T-cell (primary cell): ENCODE measurements at regions not wholly inside any gene's neighbourhood (a gene's known extent, or its start where the extent isn't known, plus 50 kb on each side); places are given as distances from the start of the nearest gene placed in this dataset.

Experiments used
- ATAC-seq, 4 experiments: fragments of 200-7000 bp in 3 of 4; fragments of 150-1000 bp in 1 of 4; cut with Tn5 transposase; replicated peaks in 1 of 4; 1 replicate in 3 of 4; 2 replicates in 1 of 4; pipeline ENCODE4 v1.10.0; 2021; ENCODE audit warnings: moderate library complexity in 3 of 4, mild to moderate bottlenecking in 2 of 4, moderate number of reproducible peaks in 1 of 4
- CTCF ChIA-PET, 2 donors: fragments of 300-600 bp; sonication (Branson Sonifier 250); formaldehyde crosslinking; loops; one replicate each; lab custom pipeline; 2022; ENCODE audit warnings: antibody characterized with exemption in 2 of 2; lab: Charles Lee
- POLR2A ChIA-PET, 2 donors: fragments of 300-600 bp; sonication (Branson Sonifier 250); formaldehyde crosslinking; loops; one replicate each; lab custom pipeline; 2022; ENCODE audit warnings: antibody characterized with exemption in 2 of 2; lab: Charles Lee
- DNase-seq, 35 experiments: peaks; one replicate each; pipeline versions ENCODE4 v3.0.0 to v3.0.0-alpha.2; 2013 to 2023
- H3K27ac ChIP-seq: one replicate; pipeline ENCODE4 v1.5.1; 2013; ENCODE audit warnings: low read length
- H3K27me3 ChIP-seq, 2 experiments: replicated peaks in 1 of 2; 1 replicate in 1 of 2; 2 replicates in 1 of 2; pipeline versions ENCODE4 v1.6.1 to v1.7.0; 2013; ENCODE audit warnings: low read length in 1 of 2, mixed read lengths in 1 of 2; ENCODE audit not compliant: control insufficient read depth in 2 of 2, insufficient read depth in 2 of 2; ENCODE audit errors: extremely low read depth in 1 of 2
- H3K36me3 ChIP-seq, 2 donors: 1 replicate in 1 of 2; 2 replicates in 1 of 2; pipeline versions ENCODE4 v1.6.1 to v1.7.0; 2013; ENCODE audit warnings: low read length in 1 of 2; ENCODE audit not compliant: control insufficient read depth in 2 of 2, insufficient read depth in 1 of 2; ENCODE audit errors: extremely low read depth in 1 of 2
- H3K4me1 ChIP-seq, 2 experiments: 1 replicate in 1 of 2; 2 replicates in 1 of 2; pipeline versions ENCODE4 v1.6.1 to v1.7.0; 2013; ENCODE audit warnings: low read length in 2 of 2, mixed read lengths in 1 of 2; ENCODE audit not compliant: insufficient read depth in 2 of 2, control insufficient read depth in 1 of 2; ENCODE audit errors: extremely low read depth in 1 of 2
- H3K4me3 ChIP-seq, 2 donors: 1 replicate in 1 of 2; 2 replicates in 1 of 2; pipeline versions ENCODE4 v1.5.1 to v1.7.0; 2013; ENCODE audit warnings: mild to moderate bottlenecking in 2 of 2, low read length in 1 of 2, moderate library complexity in 1 of 2; ENCODE audit not compliant: control insufficient read depth in 1 of 2; ENCODE audit errors: extremely low read depth in 1 of 2
- H3K9me3 ChIP-seq: 2 replicates; pipeline ENCODE4 v1.7.0; 2013
- H3K27ac Mint-ChIP-seq, 2 donors: one replicate each; pipeline ENCODE4 v1.8.0; 2020 to 2021; ENCODE audit warnings: mild to moderate bottlenecking in 2 of 2, mixed read lengths in 2 of 2
- H3K27me3 Mint-ChIP-seq, 2 donors: one replicate each; pipeline ENCODE4 v1.8.0; 2021 to 2022; ENCODE audit warnings: mixed read lengths in 2 of 2
- H3K36me3 Mint-ChIP-seq: one replicate; pipeline ENCODE4 v1.8.0; 2021; ENCODE audit warnings: mixed read lengths
- H3K4me1 Mint-ChIP-seq, 3 donors: one replicate each; pipeline ENCODE4 v1.8.0; 2020 to 2022; ENCODE audit warnings: mixed read lengths in 3 of 3, mild to moderate bottlenecking in 1 of 3
- H3K4me3 Mint-ChIP-seq, 3 donors: one replicate each; pipeline ENCODE4 v1.8.0; 2020 to 2022; ENCODE audit warnings: mild to moderate bottlenecking in 3 of 3, mixed read lengths in 3 of 3, moderate library complexity in 3 of 3
- H3K9me3 Mint-ChIP-seq, 3 donors: one replicate each; pipeline ENCODE4 v1.8.0; 2020 to 2022; ENCODE audit warnings: mixed read lengths in 3 of 3
- WGBS: methylation state at CpG from one replicate; pipeline ENCODE4 v1.1.5; 2013; ENCODE audit warnings: missing lambda C conversion rate; ENCODE audit not compliant: insufficient coverage; 5-methylcytosine and 5-hydroxymethylcytosine counted together

DNA sequence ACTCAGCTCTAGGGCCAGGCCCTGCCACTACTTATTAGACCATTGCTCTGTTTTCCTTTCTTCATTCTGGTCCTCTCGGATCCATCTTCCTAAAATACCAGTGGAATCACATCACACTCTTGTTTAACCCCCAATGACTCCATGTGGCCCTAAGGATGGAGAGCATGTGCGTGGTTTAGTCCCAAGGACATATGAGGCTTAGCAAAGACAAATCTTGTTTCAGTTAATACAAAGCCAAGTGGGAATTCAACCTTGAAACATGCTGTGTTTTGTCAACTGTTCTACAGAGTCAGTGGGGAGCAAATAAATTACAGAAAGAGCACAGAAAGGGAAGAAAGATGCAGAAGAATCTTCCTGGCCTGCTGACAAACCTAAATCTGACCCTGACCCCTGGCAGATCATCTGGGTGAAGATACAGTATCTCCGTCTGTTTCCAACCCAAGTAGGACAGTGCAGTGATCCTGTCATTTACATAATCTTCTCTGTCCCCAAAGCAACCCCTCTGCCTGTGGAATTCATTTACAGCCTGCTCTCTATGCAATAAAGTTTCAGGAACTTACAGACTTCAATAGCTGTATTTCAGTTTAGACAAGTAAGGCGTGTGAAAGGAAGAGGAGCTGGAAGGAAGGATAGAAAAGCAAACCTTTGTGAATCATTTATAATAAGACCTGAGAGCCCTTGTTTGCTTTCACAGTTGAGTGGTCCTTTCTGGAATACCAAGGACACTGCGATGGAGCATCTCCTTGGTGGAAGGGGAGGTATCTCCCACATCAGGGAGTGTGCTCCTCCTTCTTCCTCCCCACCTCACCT is 144.0 kb downstream of the THBS2 start:
- Histone ChIP-seq H3K36me3 (no peaks in the 10 kb centered on the region), H3K27me3 (no peaks in the 10 kb centered on the region), H3K9me3 (no peaks in the 10 kb centered on the region), H3K4me3 (no peak overlapping the region), H3K4me1 (no peaks in the 10 kb centered on the region), H3K27ac (no peak overlapping the region)
- ChIA-PET POLR2A (no interaction called here), CTCF (no interaction called here)
- no peak for DNase-seq
- H3K27me3 Mint-ChIP-seq, result peaks cover 0 to 9% of the 10 kb centered on the region in 2 donors
- H3K36me3 Mint-ChIP-seq, result no peaks in the 10 kb centered on the region
- H3K4me1 Mint-ChIP-seq, result no peaks in the 10 kb centered on the region
- ATAC-seq, result no peak
- H3K27ac Mint-ChIP-seq, result no peak overlapping the region
- 89% methylated on average over 1 of the region's 5 CpGs for WGBS
- H3K9me3 Mint-ChIP-seq, result peaks cover 3 to 9% (median 5%) of the 10 kb centered on the region in 3 donors
- H3K4me3 Mint-ChIP-seq, result no peak overlapping the region

DNA sequence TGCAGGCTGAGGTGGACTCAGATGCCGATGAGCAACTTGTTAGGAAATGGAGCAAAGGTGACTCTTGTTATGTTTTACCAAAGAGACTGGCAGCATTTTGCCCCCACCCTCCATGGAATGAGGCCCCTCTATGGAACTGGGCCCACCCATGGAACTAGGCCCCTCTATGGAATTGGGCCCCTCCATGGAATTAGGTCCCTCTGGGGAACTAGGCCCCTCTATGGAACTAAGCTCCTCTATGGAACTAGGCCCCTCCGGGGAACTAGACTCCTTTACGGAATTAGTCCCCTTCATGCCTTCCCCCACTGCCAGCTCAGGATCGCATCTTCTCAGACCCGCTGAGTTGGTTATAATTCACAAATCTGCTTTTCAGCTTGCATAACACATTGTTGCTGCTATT is 144.9 kb downstream of the THBS2 start:
- no peaks in the 10 kb centered on the region for H3K36me3 ChIP-seq
- Mint-ChIP-seq H3K9me3 (peaks cover 3 to 9% (median 5%) of the 10 kb centered on the region in 3 donors), H3K27me3 (peaks cover 0 to 9% of the 10 kb centered on the region in 2 donors), H3K4me3 (no peak overlapping the region), H3K36me3 (no peaks in the 10 kb centered on the region), H3K27ac (no peak overlapping the region), H3K4me1 (no peaks in the 10 kb centered on the region)
- H3K4me1 ChIP-seq, result no peaks in the 10 kb centered on the region
- ChIA-PET POLR2A (no interaction called here), CTCF (no interaction called here)
- H3K4me3 ChIP-seq, result no peak overlapping the region
- DNase-seq, result no peak
- no peaks in the 10 kb centered on the region for H3K9me3 ChIP-seq
- H3K27me3 ChIP-seq, result no peaks in the 10 kb centered on the region
- no peak for ATAC-seq
- no peak overlapping the region for H3K27ac ChIP-seq
- WGBS, result 92% methylated on average over 5 of the region's 5 CpGs

DNA sequence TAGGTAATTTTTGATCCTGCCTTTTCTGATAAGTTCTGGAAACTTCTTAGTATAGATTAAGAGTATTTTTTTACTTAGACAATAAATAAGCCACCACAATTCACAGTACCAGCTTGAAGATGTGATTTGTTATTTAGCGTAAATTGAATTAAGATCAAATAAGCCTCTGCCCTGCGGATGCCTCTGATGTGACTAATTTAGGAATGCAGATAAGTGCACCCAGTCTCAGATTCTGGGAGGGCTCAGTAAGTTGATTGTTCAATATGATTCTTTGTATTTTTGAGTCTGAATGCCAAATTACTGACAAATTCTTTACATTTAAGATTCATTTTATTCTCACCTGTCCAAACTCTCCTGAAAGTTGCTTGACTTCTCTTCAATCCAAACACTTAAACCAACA is 147.5 kb downstream of the THBS2 start:
- Mint-ChIP-seq H3K27ac (no peak overlapping the region), H3K9me3 (peaks cover 3 to 9% (median 9%) of the 10 kb centered on the region in 3 donors), H3K4me3 (no peak overlapping the region), H3K4me1 (no peaks in the 10 kb centered on the region), H3K27me3 (peaks cover 4 to 9% of the 10 kb centered on the region in 2 donors), H3K36me3 (no peaks in the 10 kb centered on the region)
- ATAC-seq, result no peak
- H3K9me3 ChIP-seq, result no peaks in the 10 kb centered on the region
- no peaks in the 10 kb centered on the region for H3K36me3 ChIP-seq
- WGBS, result no CpG with 5 or more reads among the region's 2 CpGs
- no peak for DNase-seq
- no peak overlapping the region for H3K27ac ChIP-seq
- H3K27me3 ChIP-seq, result no peaks in the 10 kb centered on the region
- no peak overlapping the region for H3K4me3 ChIP-seq
- POLR2A ChIA-PET, result no interaction called here
- CTCF ChIA-PET, result no interaction called here
- no peaks in the 10 kb centered on the region for H3K4me1 ChIP-seq

DNA sequence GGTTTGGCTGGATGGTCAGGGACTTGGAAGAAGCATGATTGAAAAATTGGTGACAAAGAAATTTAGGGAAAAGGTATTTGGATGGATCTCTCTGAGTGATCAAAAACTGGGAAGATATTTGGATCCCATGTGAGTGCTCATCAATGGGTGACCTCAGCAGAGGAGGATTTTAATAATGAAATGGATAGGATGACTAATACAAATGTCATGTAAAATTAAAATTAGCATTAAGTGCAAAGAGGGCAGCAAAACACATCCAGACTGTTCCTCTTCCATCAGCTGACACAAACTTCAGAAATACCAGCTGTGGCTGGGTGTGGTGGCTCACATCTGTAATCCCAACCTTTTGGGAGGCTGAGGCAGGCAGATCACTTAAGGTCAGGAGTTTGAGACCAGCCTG is 151.7 kb downstream of the THBS2 start:
- ATAC-seq (no peak), DNase-seq (no peak)
- no peak overlapping the region for H3K4me3 ChIP-seq
- ChIA-PET POLR2A (no interaction called here), CTCF (no interaction called here)
- Mint-ChIP-seq H3K4me1 (no peaks in the 10 kb centered on the region), H3K9me3 (peaks cover 0 to 9% (median 4%) of the 10 kb centered on the region in 3 donors), H3K36me3 (no peaks in the 10 kb centered on the region), H3K27me3 (peaks cover 13 to 21% of the 10 kb centered on the region in 2 donors), H3K4me3 (no peak overlapping the region), H3K27ac (no peak overlapping the region)
- no peak overlapping the region for H3K27ac ChIP-seq
- H3K9me3 ChIP-seq, result no peaks in the 10 kb centered on the region
- H3K4me1 ChIP-seq, result no peaks in the 10 kb centered on the region
- H3K27me3 ChIP-seq, result peaks cover 0 to 10% of the 10 kb centered on the region in 2 experiments
- H3K36me3 ChIP-seq, result no peaks in the 10 kb centered on the region

DNA sequence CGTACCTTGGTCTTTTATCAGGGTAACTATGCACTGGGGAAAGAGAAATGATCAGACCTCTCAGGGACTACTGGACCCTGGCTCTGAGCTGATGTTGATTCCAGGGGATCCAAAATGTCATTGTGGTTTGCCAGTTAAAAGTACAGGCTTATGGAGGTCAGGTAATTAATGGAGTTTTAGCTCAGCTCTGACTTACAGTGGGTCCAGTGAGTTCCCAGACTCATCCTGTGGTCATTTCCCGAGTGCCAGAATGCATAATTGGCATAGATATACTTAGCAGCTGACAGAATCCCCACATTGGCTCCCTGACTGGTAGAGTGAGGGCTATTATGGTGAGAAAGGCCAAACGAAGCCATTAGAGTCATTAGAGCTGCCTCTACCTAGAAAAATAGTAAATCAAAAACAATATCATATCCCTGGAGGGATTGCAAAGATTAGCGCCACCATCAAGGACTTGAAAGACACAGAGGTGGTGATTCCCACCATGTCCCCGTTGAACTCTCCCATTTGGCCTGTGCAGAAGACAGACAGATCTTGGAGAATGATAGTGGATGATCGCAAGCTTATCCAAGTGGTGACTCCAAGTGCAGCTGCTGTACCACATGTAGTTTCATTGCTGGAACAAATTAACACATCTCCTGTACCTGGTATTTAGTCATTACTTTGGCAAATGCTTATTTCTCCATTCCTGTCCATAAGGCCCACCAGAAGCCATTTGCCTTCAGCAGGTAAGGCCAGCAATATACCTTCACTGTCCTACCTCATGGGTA is 152.4 kb downstream of the THBS2 start:
- Mint-ChIP-seq H3K36me3 (no peaks in the 10 kb centered on the region), H3K4me1 (no peaks in the 10 kb centered on the region), H3K9me3 (peaks cover 0 to 4% (median 4%) of the 10 kb centered on the region in 3 donors), H3K27me3 (peaks cover 13 to 21% of the 10 kb centered on the region in 2 donors), H3K4me3 (no peak overlapping the region), H3K27ac (no peak overlapping the region)
- ChIA-PET CTCF (no interaction called here), POLR2A (no interaction called here)
- Histone ChIP-seq H3K4me3 (no peak overlapping the region), H3K4me1 (no peaks in the 10 kb centered on the region), H3K27ac (no peak overlapping the region), H3K36me3 (no peaks in the 10 kb centered on the region), H3K27me3 (peaks cover 0 to 10% of the 10 kb centered on the region in 2 experiments), H3K9me3 (no peaks in the 10 kb centered on the region)
- no peak for ATAC-seq
- no peak for DNase-seq
- no CpG with 5 or more reads among the region's 6 CpGs for WGBS

DNA sequence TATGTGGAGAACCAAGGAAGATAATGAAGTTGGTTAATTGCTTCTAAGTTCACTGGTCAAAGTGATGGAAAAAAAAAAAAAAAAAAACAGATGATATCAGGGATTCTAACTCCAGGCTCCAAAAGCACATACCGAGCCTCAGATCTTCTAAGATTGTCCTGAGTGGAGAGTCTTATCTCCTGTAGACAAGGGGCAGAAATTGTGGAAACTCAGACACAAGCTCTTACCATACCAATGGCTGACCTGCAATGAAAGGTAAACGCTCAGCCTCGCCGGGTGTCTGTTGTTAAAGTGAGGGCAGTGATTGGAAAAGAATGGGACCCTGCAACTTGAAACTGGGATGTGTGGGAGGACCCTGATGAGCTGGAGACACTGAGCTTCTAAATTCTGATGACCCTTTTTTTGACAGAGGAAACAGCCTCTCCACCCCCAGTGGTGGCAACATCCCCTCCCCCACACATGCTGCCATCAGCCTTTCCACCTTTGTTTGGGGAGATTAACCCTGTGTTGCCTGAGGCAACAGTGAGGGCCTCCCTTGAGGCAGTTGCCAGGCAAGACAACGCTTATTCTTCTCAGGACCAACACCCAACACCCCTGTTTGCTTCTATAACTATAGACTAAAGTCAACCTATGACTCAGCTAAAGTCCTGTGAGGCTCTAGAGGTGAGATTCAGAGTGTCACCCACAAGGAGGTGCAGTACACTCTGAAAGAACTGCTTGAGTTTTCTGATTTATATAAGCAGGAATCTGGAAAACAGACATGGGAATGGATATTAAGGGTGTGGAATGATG is 154.0 kb downstream of the THBS2 start:
- no peak overlapping the region for H3K4me3 Mint-ChIP-seq
- Histone ChIP-seq H3K4me1 (no peaks in the 10 kb centered on the region), H3K36me3 (no peaks in the 10 kb centered on the region), H3K27ac (no peak overlapping the region), H3K27me3 (peaks cover 0 to 15% of the 10 kb centered on the region in 2 experiments), H3K9me3 (no peaks in the 10 kb centered on the region), H3K4me3 (no peak overlapping the region)
- peaks cover 17 to 27% of the 10 kb centered on the region in 2 donors for H3K27me3 Mint-ChIP-seq
- no peaks in the 10 kb centered on the region for H3K4me1 Mint-ChIP-seq
- DNase-seq, result no peak
- WGBS, result 83% methylated on average over 2 of the region's 5 CpGs
- no peak for ATAC-seq
- no peaks in the 10 kb centered on the region for H3K36me3 Mint-ChIP-seq
- ChIA-PET CTCF (no interaction called here), POLR2A (interaction anchor here in 1 of 2 donors (0.7 kb wide), 1 partner anchor 11 kb away, joined by 7 read pairs; no protein-coding TSS in a partner anchor)
- H3K9me3 Mint-ChIP-seq, result peaks cover 0 to 8% (median 4%) of the 10 kb centered on the region in 3 donors
- H3K27ac Mint-ChIP-seq, result no peak overlapping the region
